ENCODE measurements at regions not wholly inside any gene's neighbourhood (a gene's known extent, or its start where the extent isn't known, plus 50 kb on each side); places are given as distances from the start of the nearest gene placed in this dataset.

- DNase-seq: no peak
Observed at GRCh38 chr1:116262207-116262994, 110.6 kb upstream of the ATP1A1 start.

GRCh38 chr1:116262995-116263385 lies 110.1 kb upstream of the ATP1A1 start:
- no peak for DNase-seq

GRCh38 chr1:116265931-116266863 lies 106.8 kb upstream of the ATP1A1 start:
- no peak for DNase-seq

- no peak for DNase-seq
Observed at GRCh38 chr1:116266864-116267212, 106.2 kb upstream of the ATP1A1 start.

- DNase-seq: peak in 13 of 56 donors; percentile 1 to 68 (median 8)
Observed at GRCh38 chr1:116268211-116268610, 104.8 kb upstream of the ATP1A1 start.

GRCh38 chr1:116270316-116271057 lies 102.6 kb upstream of the ATP1A1 start:
- peak in 1 of 56 donors; percentile 4 for DNase-seq

- DNase-seq: no peak
Observed at GRCh38 chr1:116273042-116273783, 99.8 kb upstream of the ATP1A1 start.

DNA sequence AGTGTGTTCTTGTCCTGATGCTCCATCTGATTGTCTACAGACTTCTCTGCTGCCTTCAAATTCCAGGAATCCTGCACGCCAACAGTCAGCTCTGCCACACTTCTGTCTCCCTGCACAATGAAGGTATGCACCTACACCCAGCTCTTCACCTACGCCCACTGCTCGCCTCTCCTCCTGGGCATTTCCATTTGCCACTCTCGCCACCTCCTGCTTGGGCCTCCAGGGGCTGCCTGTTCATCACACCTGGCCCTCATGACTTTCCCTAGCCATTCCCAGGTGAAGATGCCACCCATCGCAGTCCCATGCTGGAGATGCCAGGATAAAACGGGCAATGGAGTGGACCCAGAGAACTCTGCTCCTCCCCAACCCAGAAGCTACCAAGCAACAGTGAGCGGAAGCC lies 96.5 kb upstream of the ATP1A1 start:
- DNase-seq: no peak

DNA sequence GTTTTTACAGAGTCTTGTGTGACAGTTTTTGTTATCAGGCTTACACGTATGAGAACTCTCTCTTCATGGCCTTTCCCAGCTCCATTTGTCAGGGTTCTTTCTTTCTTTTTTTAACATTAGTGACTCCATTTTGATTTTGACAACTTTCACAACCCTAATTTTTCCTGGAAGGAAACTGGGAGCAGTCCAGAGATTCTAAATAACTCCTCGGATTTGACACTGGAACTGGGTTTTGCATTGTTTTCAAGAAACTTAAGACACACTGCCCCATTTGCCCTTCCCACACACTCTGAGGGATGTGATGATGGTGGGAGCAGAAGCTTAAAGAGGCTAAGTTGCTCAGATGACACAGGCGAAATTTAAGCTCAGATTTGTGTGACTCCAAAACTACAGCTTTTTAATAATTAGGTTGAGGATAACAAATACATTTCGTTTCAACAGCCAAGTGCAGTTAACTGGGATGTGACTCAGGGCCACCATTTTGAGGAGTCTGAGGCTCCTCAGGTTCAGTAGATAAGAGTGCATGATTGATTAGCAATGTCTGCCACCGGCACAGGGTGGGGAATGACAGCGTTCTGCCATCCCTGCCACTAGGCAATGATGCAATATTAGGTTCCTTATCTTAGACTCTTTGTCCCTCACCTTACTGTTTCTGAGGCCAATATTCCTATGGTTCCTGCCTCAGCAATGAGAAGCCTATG lies 95.1 kb upstream of the ATP1A1 start:
- DNase-seq: no peak

- DNase-seq: no peak
Observed at GRCh38 chr1:116278541-116278866, 94.5 kb upstream of the ATP1A1 start.

- DNase-seq: no peak
Observed at GRCh38 chr1:116279715-116280114, 93.3 kb upstream of the ATP1A1 start.

DNA sequence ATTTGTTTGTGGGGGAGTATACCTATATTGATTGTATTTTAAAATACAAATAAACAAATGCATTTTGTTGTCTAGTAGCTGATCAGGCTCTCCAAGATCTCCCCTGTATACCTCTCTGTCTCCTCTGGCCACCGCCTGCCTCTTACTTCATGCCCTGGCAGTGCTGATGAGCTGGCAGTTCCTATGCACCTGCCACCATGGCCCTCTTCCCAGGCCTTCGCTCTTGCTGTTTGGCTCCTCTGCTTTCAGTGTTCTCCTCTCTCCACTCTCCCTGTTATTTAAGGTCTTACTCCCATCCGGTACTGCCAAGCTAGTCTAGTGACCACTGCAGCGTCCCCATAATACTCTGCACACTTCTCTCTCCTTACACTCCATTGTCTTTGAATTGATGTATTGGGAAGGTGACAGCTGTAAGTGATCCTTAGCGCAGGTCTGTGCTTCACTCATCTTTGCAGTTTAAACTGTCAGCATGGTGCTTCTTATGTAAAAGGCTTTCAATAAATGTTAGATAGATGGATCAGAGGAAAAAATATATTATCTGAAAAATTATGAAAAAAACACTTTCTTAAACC lies 88.1 kb upstream of the ATP1A1 start:
- DNase-seq: no peak

DNA sequence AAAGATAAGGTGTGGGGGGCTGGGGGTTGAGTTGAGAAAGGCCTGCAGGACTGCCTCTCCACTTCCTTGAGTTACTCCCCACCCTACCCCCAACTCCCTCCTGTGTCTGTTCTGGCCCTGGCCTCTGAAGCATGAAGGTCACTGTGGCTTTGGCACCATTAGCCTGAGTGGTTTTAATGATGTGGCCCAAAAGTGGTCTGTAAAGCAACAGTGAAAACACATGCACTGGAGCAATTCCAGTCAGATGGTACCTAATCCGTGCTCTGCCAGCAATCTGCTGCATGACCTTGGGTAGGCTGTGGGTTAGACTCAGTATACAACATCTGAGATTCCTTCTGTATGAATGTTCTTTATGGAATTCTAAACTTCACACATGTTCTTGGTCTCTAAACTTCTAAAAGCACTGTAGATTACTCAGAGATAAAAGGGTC lies 86.5 kb upstream of the ATP1A1 start:
- DNase-seq: no peak

- DNase-seq: no peak
Observed at GRCh38 chr1:116287341-116288200, 85.5 kb upstream of the ATP1A1 start.

GRCh38 chr1:116288201-116288598 lies 84.8 kb upstream of the ATP1A1 start:
- no peak for DNase-seq

GRCh38 chr1:116289193-116289592 lies 83.9 kb upstream of the ATP1A1 start:
- DNase-seq: no peak

DNA sequence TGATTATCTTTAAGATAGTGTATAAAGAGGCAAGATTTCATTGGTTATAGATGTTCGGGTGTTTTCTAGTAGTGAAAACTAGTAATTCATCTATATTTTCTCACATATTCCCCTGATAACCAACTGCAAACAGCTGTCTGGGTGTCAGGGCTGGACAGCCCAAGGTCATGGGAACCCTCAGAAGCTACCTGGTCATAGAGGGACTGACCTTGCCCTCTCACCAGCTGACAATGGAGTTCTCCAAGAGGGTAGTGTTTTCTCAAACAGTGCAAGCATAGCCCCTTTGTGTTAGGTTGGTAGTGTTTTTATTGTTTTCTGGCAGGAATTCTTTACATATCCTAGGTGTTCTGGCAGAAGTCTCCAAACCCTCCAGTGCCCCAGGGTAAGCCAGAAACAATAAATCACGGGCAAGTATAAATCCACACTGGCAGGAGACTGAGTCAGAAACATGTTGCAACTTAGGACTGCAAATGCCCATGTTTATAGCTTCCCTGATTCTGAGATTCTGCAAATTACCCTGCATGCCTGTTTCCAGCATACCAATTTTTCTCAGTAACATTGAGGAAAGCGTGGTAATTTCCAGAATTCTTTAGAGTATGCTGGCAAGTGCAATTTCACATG lies 82.8 kb upstream of the ATP1A1 start:
- no peak for DNase-seq

- DNase-seq: no peak
Observed at GRCh38 chr1:116291024-116291423, 82.0 kb upstream of the ATP1A1 start.

All from nucleus accumbens (tissue), 56 donors.